DOHH2 (cell line): ENCODE measurements at regions not wholly inside any gene's neighbourhood (a gene's known extent, or its start where the extent isn't known, plus 50 kb on each side); places are given as distances from the start of the nearest gene placed in this dataset.

ENCODE experiments used
- H3F3A ChIP-seq: fragments of 200-600 bp; sonication (generic), shearing (Covaris generic); 2 replicates; pipeline ENCODE4 v1.6.0; 2016; ENCODE audit warnings: antibody characterized with exemption, mild to moderate bottlenecking; ENCODE audit not compliant: control insufficient read depth, insufficient read depth
- H3K27ac ChIP-seq: fragments of 200-600 bp; sonication (generic); 2 replicates; pipeline ENCODE4 v1.5.1; 2014; ENCODE audit warnings: low read depth, mild to moderate bottlenecking, low read length, moderate library complexity
- H3K27me3 ChIP-seq: fragments of 200-600 bp; sonication (generic); 2 replicates; pipeline ENCODE4 v1.6.1; 2014; ENCODE audit warnings: mild to moderate bottlenecking, low read length, mixed read lengths; ENCODE audit not compliant: control insufficient read depth
- H3K36me3 ChIP-seq: fragments of 200-600 bp; sonication (generic); 2 replicates; pipeline ENCODE4 v1.6.1; 2014; ENCODE audit warnings: mild to moderate bottlenecking, low read length, moderate library complexity, mixed read lengths; ENCODE audit not compliant: control insufficient read depth
- H3K4me1 ChIP-seq: fragments of 200-600 bp; sonication (generic); 2 replicates; pipeline ENCODE4 v1.6.1; 2014; ENCODE audit warnings: mild to moderate bottlenecking, low read length, mixed read lengths; ENCODE audit not compliant: control insufficient read depth
- H3K4me2 ChIP-seq: fragments of 200-600 bp; sonication (generic); 2 replicates; pipeline ENCODE4 v1.6.0; 2014; ENCODE audit warnings: mild to moderate bottlenecking, low read length, moderate library complexity
- H3K4me3 ChIP-seq: fragments of 200-600 bp; sonication (generic); 2 replicates; pipeline ENCODE4 v1.5.1; 2014; ENCODE audit warnings: mild to moderate bottlenecking, low read length, mixed read lengths
- H3K79me2 ChIP-seq: fragments of 200-600 bp; sonication (generic); 2 replicates; pipeline ENCODE4 v1.6.1; 2014; ENCODE audit warnings: mild to moderate bottlenecking, low read length, mixed read lengths; ENCODE audit not compliant: control insufficient read depth
- H3K9me2 ChIP-seq: fragments of 200-600 bp; sonication (generic); replicated peaks from 2 replicates; pipeline ENCODE4 v1.6.1; 2014; ENCODE audit warnings: mild to moderate bottlenecking, low read length, mixed read lengths; ENCODE audit not compliant: control insufficient read depth
- H3K9me3 ChIP-seq: fragments of 200-600 bp; sonication (generic); 2 replicates; pipeline ENCODE4 v1.6.1; 2014; ENCODE audit warnings: antibody characterized with exemption, low read length, mixed read lengths; ENCODE audit not compliant: control insufficient read depth, insufficient read depth
- H4K20me1 ChIP-seq: fragments of 200-600 bp; sonication (generic); 2 replicates; pipeline ENCODE4 v1.6.0; 2014; ENCODE audit warnings: low read depth, mild to moderate bottlenecking, antibody characterized with exemption, low read length, moderate library complexity; ENCODE audit not compliant: control insufficient read depth, insufficient read depth
- CTCF ChIP-seq: fragments of 200-600 bp; sonication (generic); IDR thresholded peaks from one replicate; pipeline ENCODE4 v1.5.1; 2014; ENCODE audit warnings: antibody characterized with exemption, mild to moderate bottlenecking, low read depth, low read length; ENCODE audit not compliant: poor library complexity, severe bottlenecking
- EZH2phosphoT487 ChIP-seq: fragments of 200-600 bp; sonication (generic); IDR thresholded peaks from 2 replicates; pipeline ENCODE4 v1.6.1; 2017; ENCODE audit warnings: borderline replicate concordance, mild to moderate bottlenecking, antibody characterized with exemption, low read length, moderate library complexity, mixed read lengths

GRCh38 chr9:88937248-88937647, 54.0 kb upstream of the S1PR3 start:
- Histone ChIP-seq H3F3A (no peaks in the 10 kb centered on the region), H3K4me3 (no peak overlapping the region), H3K79me2 (no peaks in the 10 kb centered on the region), H3K9me3 (no peaks in the 10 kb centered on the region), H3K36me3 (no peaks in the 10 kb centered on the region), H4K20me1 (no peaks in the 10 kb centered on the region), H3K4me2 (no peak overlapping the region), H3K9me2 (no peaks in the 10 kb centered on the region), H3K27ac (no peak overlapping the region), H3K27me3 (no peaks in the 10 kb centered on the region), H3K4me1 (no peaks in the 10 kb centered on the region)
- TF ChIP-seq CTCF (no peak), EZH2phosphoT487 (no peak)

GRCh38 chr9:88938189-88938588, 53.1 kb upstream of the S1PR3 start:
- no peak overlapping the region for H3K4me2 ChIP-seq
- no peaks in the 10 kb centered on the region for H4K20me1 ChIP-seq
- H3K4me1 ChIP-seq = no peaks in the 10 kb centered on the region
- H3K27me3 ChIP-seq = no peaks in the 10 kb centered on the region
- H3K9me3 ChIP-seq = no peaks in the 10 kb centered on the region
- no peak for TF ChIP-seq CTCF
- no peak for TF ChIP-seq EZH2phosphoT487
- H3K27ac ChIP-seq = no peak overlapping the region
- no peaks in the 10 kb centered on the region for H3K36me3 ChIP-seq
- no peaks in the 10 kb centered on the region for H3K79me2 ChIP-seq
- H3K9me2 ChIP-seq = no peaks in the 10 kb centered on the region
- H3K4me3 ChIP-seq = no peak overlapping the region
- no peaks in the 10 kb centered on the region for H3F3A ChIP-seq
